Endothelial cell of hepatic sinusoid (primary cell): ENCODE measurements at regions not wholly inside any gene's neighbourhood (a gene's known extent, or its start where the extent isn't known, plus 50 kb on each side); places are given as distances from the start of the nearest gene placed in this dataset.
"Not testable (repeated sequence)": the region's sequence is repeated elsewhere in the genome, so short reads cannot be mapped to it uniquely, and the experiment has no call there.

Experiments
- in situ Hi-C: cut with HindIII; loops from 2 replicates; pipeline ENCODE4 v1.10.0; 2017; ENCODE audit warnings: low sequenced_read_pairs

DNA sequence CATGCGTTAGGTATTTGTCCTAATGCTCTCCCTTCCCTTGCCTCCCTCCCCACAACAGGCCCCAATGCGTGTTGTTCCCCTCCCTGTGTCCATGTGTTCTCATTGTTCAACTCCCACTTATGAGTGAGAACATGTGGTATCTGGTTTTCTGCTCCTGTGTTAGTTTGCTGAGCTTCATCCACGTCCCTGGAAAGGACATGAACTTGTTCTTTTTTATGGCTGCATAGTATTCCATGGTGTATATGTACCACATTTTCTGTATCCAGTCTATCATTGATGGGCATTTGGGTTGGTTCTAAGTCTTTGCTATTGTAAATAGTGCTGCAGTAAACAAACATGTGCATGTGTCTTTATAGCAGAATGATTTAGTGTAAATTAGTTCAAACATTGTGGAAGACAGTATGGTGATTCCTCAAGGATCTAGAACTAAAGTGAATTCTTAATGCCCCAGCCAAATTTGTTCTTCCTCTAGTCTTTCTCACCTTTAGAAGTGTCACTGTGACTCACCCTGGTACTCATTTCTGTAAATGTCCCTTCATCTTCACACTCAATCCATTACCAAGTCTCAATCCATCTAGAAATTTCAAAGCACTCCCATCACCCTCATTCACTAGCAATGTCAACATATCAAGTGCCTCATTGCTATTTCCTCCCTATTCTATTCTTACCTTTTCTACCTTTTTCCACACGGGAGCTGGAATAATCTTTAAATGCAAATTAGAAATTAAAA, 123.9 kb downstream of the MREG start:
- in situ Hi-C loops = not testable (repeated sequence)

GRCh38 chr2:215888680-215889079, 124.7 kb downstream of the MREG start:
- in situ Hi-C loops = no loop called here

- in situ Hi-C loops = no loop called here
Observed at GRCh38 chr2:215887303-215887702, 126.0 kb downstream of the MREG start.

DNA sequence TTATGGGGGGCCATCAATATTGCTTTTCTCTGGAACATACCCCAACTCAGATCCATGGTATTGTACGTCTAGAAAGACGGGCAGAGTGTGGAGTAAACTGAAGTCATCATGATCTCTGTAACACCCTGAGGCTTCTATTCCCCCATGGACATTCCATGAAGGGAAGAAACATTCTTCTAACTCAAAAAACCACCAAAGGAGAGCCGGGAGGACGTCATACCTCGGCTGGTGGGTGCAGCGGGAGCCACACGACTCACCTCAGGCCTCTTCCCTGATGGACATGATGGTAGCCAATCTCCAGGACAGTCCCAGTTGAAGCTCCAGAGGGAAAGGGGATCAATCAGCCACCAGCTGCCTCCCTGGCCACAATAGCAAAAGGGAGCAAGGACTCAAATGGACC, 127.3 kb downstream of the MREG start:
- in situ Hi-C loops = no loop called here

GRCh38 chr2:215885536-215885935, 127.8 kb downstream of the MREG start:
- in situ Hi-C loops = no loop called here

DNA sequence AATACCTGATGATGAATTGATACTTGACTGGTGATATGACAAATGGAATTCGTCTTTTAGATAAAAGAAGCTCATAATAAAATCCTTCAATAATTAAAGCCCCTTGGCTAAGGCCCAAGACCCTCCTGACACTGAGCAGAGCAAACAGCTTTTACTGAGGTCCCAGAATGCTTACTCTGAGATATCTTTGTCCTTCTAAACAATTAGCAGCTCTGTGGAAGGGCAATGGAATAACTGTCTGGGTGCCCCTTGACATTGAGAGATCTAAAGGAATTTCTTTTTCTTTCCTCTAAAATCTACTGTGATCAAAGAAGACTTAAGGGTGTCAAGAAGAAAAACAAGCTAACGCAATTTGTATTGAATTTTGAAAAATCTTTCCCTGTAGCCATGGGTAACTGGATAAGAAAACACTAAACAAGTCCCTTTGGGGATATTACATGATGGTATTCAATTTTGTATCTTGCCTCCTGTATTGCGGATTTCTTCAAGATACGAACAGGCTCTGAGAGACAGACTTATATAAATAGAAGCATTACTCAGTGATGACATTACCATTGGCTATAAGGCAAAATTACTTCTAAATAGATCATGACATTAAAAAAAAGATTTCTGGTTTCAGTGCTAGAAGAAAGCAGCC, 128.8 kb downstream of the MREG start:
- in situ Hi-C loops = no loop called here

DNA sequence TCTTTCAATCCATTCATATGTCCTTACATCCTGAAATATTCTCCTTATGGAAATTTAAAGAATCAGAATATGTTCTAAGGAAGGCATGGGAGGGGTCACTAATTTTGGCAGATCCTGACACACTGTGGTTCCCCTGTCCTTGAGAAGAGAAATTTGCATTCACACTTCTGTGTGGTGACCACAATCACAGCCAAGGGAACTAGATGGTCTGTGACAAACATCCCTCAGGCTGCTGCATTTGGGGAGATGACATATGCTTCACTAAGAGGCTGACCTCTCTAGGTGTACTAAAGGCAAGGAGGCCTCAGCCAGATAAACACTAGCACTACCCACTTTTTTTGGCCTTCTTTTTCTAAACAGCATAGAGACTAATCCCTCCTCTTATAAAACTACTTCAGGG, 129.6 kb downstream of the MREG start:
- in situ Hi-C loops = no loop called here

DNA sequence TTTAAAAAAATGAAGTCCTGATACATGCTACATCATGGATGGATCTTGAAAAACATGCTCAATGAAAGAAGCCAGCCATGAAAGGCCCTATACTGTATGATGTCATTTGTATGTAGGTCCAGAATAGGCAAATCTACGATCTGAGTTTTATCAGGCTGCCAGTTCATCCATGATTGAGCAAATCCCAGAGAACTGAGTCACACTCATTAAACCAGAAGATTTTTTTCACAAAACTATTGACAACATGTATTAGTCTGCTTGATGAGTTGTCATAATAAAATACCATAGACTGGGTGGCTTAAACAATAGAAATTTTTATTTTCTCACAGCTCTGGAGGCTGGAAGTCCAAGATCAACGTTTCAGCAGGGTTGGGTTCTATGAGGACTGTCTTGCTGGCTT, 130.7 kb downstream of the MREG start:
- in situ Hi-C loops = no loop called here

DNA sequence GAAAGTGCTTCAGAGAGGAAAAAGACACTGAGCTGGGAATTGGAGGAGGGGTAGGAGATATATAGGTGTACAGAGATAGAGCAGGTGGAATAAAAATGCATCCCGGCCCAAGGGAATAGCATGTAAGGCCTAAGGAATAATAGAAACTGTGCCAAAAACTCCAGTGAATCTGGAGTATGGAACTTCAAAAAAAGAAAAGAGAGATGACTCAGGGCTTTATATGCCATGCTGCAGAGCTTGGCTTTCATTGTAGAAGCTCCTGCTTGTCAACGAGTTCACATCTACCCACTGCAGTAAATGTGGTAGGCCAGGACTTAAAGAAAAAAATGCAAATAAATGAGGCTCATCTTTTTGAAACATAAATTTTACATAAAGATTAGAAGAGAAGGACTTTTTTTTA, 131.8 kb downstream of the MREG start:
- in situ Hi-C loops = no loop called here

DNA sequence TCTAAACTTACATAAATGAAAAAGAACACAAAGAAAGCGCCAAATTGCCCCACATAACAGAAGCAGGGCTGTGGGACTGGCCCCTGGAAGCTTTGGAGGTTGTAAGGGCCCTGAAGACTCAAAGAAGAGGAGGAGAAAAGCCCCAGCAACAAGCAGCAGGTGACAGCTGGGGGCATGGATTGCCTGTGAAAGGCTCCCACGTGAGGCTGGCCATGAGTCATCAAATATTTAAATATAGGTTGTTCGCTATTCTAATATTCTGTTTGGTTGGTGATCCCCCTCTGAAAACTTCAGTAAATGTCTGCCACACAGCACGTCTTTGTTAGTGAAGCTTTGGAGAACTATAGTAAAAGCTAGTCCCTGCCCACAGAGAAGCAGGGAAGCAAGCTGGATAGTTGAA, 132.4 kb downstream of the MREG start:
- in situ Hi-C loops = no loop called here

- in situ Hi-C loops = no loop called here
Observed at GRCh38 chr2:215879977-215880940, 133.1 kb downstream of the MREG start.

- in situ Hi-C loops = no loop called here
Observed at GRCh38 chr2:215879331-215879730, 134.0 kb downstream of the MREG start.

DNA sequence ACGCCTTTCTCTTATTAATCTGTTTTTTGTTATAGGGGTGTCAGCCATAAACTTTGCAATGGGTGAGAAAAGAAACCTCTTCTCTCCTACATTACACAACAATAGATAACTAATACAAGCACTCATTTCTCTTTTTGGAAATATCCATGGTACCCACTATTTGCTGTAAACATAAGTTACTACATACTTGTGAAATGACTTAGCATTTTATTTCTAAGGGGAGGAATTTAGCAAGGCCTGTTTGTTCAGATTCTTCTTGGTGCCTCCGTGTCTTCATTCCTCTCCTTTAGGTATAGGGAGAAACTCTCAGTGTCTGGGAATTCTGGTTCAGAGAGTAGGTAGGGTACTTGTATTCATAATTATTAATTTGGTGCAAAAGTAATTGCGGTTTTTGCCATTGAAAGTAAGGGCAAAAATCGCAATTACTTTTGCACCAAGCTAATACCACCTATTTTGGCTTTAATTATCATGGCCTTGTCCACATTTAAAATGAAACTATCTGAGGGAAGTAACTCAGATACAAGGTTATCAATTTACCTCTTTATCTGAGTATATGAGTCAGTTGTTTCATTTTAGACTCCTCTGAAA, 134.8 kb downstream of the MREG start:
- in situ Hi-C loops = no loop called here

GRCh38 chr2:215876937-215877238, 136.5 kb downstream of the MREG start:
- in situ Hi-C loops = no loop called here

DNA sequence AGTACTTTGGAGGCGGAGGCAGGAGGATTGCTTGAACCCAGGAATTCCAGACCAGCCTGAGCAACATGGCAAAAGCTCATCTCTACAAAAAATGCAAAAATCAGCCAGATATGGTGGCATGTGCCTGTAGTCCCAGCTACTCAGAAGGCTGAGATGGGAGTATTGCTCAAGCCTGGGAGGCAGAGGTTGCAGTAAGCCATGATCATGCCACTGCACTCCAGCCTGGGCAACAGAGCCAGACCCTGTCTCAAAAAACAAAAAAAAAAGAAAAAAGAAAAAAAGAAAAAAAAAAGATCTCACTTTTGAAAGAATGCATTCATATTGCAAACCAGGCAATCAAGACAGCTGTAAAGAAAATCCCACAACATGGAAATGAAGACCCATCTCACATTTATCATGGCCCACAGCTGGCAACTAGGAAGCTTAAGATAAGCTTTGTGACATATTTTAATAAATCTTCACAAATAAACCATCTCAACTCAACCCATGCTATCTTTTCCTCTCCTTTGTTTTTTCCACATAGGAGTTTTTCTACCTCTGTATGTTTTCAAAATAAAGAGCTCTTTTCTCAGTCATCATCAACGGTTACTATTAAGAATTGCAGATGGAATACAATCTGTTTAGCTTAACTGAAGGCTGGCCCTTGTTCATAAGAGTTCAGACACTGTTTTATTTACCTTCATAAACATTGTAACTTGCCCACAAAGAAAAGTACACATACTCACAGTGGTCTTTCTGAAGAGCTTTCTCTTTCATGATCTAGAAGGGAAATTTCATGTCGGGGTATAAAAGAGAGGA, 137.0 kb downstream of the MREG start:
- in situ Hi-C loops = no loop called here

DNA sequence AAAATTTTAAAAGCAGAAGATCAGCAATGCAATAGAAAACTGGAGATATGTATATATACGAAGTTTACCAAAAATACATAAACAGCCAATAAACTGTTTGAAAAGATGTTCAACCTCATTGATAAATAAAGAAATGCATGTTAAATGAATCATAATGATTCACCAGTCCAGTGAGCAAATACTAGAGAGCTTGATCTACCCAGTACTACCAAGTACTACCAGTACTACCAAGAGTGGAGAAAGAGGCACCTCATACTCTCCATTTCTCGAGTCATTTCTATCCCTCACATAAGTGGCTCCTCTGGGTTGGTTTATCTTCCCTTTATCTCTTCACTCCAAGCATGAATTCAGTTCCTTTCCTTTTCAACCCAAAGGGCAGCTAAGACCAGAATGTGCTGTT, 138.9 kb downstream of the MREG start:
- in situ Hi-C loops = no loop called here

- in situ Hi-C loops = no loop called here
Observed at GRCh38 chr2:215870986-215871385, 142.4 kb downstream of the MREG start.

GRCh38 chr2:215870088-215870490, 143.3 kb downstream of the MREG start:
- in situ Hi-C loops = no loop called here

DNA sequence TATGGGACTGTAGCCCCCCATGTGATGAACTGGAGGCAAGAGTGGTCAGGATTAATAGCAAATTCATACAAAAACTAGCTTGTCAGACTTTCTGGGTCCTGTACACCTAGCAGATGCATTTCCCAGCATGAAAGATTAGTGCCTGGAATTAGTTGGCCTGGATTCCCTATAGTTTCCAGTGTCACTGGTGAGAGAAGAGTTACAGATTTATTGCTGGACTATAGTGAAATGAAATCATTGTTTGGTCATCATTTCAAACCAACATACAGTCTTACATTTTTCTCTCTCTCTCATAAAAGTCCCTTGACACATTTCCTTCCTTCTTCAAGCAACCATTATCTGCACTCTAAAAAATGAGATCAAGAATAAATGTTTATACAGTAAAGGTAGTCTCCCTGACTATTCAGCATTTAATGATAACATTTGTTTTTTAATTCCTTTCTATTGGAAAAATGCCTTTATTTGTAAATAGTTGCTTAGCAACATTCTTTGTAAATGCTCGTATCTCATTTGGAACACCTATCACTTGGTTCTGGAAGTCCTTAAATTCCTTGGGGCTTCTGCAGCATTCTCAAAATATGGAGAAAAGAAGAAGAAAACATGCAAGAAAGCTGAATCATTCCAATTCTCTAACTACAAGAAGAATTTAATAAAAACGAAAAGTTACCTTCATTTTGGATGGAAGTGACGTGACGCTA, 144.4 kb downstream of the MREG start:
- in situ Hi-C loops = loop anchor here (5.0 kb wide), 1 partner anchor 57 kb away; no protein-coding TSS in a partner anchor

GRCh38 chr2:215866606-215867005, 146.7 kb downstream of the MREG start:
- in situ Hi-C loops = loop anchor here (5.0 kb wide), 1 partner anchor 54 kb away; no protein-coding TSS in a partner anchor
